Cardiac fibroblast (primary cell): ENCODE measurements at regions not wholly inside any gene's neighbourhood (a gene's known extent, or its start where the extent isn't known, plus 50 kb on each side); places are given as distances from the start of the nearest gene placed in this dataset.

ENCODE experiments used
- DNase-seq, 2 donors: peaks; one replicate each; pipeline versions ENCODE4 v3.0.0 to v3.0.0-alpha.2; 2010; ENCODE audit warnings: low read depth in 2 of 2
- H3K4me3 ChIP-seq, 2 donors: replicated peaks in 1 of 2; 1 replicate in 1 of 2; 2 replicates in 1 of 2; pipeline ENCODE4 v1.5.1; 2011; ENCODE audit warnings: low read depth in 2 of 2, low read length in 2 of 2, mild to moderate bottlenecking in 2 of 2, moderate library complexity in 1 of 2
- TF ChIP-seq, protein P1 (sequence below): IDR thresholded peaks from one replicate; pipeline ENCODE4 v1.5.1; 2011; ENCODE audit warnings: low read depth, mild to moderate bottlenecking, low read length, inconsistent platforms

- TF ChIP-seq, protein P1, sequence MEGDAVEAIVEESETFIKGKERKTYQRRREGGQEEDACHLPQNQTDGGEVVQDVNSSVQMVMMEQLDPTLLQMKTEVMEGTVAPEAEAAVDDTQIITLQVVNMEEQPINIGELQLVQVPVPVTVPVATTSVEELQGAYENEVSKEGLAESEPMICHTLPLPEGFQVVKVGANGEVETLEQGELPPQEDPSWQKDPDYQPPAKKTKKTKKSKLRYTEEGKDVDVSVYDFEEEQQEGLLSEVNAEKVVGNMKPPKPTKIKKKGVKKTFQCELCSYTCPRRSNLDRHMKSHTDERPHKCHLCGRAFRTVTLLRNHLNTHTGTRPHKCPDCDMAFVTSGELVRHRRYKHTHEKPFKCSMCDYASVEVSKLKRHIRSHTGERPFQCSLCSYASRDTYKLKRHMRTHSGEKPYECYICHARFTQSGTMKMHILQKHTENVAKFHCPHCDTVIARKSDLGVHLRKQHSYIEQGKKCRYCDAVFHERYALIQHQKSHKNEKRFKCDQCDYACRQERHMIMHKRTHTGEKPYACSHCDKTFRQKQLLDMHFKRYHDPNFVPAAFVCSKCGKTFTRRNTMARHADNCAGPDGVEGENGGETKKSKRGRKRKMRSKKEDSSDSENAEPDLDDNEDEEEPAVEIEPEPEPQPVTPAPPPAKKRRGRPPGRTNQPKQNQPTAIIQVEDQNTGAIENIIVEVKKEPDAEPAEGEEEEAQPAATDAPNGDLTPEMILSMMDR = no peak
- H3K4me3 ChIP-seq = no peak overlapping the region
- no peak for DNase-seq
Measured at GRCh38 chr13:86403181-86403580, 604.0 kb upstream of the SLITRK6 start.

DNA sequence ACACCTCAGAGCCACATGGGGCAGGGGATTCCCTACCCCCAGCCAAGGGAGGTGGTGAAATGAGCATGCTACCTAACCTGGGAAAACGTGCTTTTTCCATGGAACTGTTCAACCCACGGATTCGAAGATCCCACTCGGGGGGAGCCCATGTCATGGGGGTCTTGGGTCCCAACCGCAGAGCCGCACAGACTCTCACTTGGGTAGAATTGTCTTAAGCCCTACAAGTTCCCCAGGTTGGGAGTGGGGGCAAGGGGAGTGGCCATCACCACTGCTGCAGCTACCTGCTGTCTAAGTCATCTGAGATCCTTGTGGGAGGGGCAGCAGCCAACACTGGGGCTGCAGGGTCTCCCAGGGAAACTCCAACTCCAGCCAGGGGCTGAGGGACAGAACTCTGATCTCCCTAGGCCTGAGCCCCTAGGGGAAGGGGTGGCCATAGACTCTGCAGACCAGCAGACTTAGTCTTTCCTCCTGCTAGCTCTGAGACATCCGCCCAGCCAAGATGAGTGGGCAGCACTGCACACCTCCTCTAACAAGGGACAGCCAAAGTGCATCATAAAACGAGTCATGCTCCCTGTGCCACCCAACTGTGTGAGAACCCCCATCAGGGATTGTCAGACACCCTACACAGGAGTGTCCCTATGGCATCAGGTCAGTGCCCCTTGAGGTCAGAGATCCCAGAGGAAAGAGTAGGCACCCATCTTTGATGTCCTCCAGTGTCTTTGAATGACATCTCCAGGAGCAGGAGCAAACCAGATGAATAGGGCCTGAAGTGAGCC is 610.4 kb upstream of the SLITRK6 start:
- TF ChIP-seq, protein P1 = no peak
- no peak for DNase-seq
- H3K4me3 ChIP-seq = no peak overlapping the region

GRCh38 chr13:86425170-86425815 is 626.1 kb upstream of the SLITRK6 start:
- DNase-seq = no peak
- H3K4me3 ChIP-seq = no peak overlapping the region
- TF ChIP-seq, protein P1 = no peak

DNA sequence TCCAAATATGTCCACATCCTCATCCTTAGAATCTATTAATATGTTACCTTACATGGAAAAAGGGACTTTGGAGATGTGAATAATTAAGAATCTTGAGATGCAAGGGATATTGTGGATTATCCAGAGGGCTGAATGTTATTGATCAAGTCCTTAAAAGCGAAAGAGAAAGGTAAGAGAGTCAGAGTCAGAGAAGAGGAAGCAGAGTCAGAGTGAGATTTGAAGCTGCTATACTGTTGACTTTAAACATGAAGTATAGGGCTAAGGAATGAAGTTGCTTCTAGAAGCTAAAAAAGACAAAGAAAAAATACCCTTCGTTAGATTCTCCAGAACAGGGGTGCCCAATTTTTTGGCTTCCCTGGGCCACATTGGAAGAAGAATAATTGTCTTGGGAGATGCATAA is 627.2 kb upstream of the SLITRK6 start:
- TF ChIP-seq, protein P1 = no peak

DNA sequence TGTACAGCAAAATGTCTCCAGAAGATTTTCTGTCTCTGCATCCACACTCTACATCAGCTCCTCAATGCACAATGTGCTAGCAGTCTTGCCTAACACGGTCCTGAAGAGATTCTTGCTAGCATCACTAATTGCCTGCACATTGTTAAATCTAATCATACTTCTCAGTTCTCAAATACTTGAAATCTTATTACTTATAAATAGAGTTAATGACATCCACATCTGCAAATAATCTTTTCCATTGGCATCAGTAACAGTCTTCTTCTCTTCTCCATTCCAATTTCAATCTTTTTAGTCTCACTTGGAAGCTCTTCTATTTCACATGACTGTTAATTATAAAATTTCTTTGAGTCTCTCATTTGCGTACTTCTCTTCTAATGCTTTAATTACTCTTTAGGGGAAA is 630.5 kb upstream of the SLITRK6 start:
- no peak for DNase-seq
- TF ChIP-seq, protein P1 = no peak
- no peak overlapping the region for H3K4me3 ChIP-seq

More for the DNA sequence above, 627.2 kb upstream of the SLITRK6 start:
- DNase-seq = no peak
- no peak overlapping the region for H3K4me3 ChIP-seq

DNA sequence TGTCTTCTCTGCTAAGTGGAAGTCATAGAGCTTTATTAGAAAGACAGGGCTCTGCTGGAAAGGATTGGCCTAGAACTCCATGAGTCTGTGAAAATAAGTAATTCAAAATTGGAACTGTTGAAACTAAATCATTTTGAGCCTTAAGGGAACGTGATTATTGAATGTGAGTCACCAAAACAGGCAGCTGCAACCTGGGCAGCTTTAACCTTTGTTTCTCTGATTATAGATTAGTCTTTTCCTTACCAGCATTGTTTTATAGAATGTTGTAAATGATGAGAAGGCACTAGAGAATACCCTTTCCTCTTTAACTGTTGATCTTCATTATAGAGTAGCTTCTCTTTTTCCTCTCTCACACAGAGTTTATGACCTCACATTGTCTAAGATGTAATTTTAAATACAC is 638.8 kb upstream of the SLITRK6 start:
- TF ChIP-seq, protein P1 = no peak
- no peak for DNase-seq
- no peak overlapping the region for H3K4me3 ChIP-seq
